GM03348 (cell line): ENCODE measurements at regions not wholly inside any gene's neighbourhood (a gene's known extent, or its start where the extent isn't known, plus 50 kb on each side); places are given as distances from the start of the nearest gene placed in this dataset.

Source experiments
- DNase-seq: peaks from one replicate; pipeline ENCODE4 v3.0.0; 2012; ENCODE audit warnings: low spot score

DNA sequence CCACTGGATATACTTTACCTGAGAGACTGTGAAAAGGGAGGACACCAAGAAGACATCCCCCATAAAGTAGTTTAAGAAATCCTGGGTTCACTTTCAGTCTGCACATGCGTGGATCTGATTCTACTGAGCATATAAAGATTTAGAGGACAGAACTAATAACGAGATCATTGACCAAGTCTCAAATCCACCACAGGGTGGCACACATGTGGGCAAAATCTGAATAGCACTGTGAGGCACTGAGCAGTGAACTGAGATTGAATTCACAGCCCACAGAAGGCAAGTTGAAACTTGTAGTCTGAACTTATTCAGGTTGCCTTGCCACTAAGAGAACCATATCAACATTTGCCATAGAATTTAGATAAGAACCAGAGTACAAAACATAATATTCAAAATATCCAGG, 818.6 kb downstream of the GRID1 start:
- DNase-seq: no peak
